BE2C (cell line): ENCODE measurements at regions not wholly inside any gene's neighbourhood (a gene's known extent, or its start where the extent isn't known, plus 50 kb on each side); places are given as distances from the start of the nearest gene placed in this dataset.

Experiments
- DNase-seq: peaks from one replicate; pipeline ENCODE4 v3.0.0-alpha.2; 2020
- H3K27me3 ChIP-seq: fragments of 250-450 bp; sonication (Bioruptor Pico); 2 replicates; pipeline ENCODE4 v1.5.1; 2020; ENCODE audit warnings: mild to moderate bottlenecking
- H3K36me3 ChIP-seq: fragments of 250-450 bp; sonication (Bioruptor Pico); 2 replicates; pipeline ENCODE4 v1.5.1; 2020; ENCODE audit warnings: mild to moderate bottlenecking
- H3K4me1 ChIP-seq: fragments of 250-450 bp; sonication (Bioruptor Pico); 2 replicates; pipeline ENCODE4 v1.5.1; 2020
- H3K4me3 ChIP-seq: 2 replicates; pipeline ENCODE4 v1.5.1; 2011; ENCODE audit warnings: low read depth, low read length
- H3K9me3 ChIP-seq: fragments of 250-450 bp; sonication (Bioruptor Pico); 2 replicates; pipeline ENCODE4 v1.5.1; 2020
- TF ChIP-seq, protein P1 (sequence below): IDR thresholded peaks from 2 replicates; pipeline ENCODE4 v1.5.1; 2012; ENCODE audit warnings: mild to moderate bottlenecking, low read depth, low read length

DNA sequence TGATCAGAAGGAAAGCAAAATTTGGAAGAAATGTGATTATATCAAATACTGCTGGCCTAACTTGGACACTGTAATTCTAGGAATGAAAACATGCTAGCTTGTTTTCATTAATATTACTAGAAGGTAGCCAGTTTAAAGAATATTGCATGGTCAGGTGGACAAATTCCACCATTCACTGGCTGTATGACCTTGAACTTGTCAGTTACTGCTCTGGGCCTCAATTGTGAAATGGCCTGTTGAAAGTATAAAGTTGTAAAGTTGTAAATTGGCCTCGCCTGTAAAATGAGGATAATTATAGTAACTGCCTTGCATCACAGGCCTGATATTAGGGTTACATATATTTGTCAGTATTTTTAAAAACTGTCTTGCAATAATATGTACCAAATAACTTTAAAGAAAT, 398.4 kb upstream of the CHST9 start:
- TF ChIP-seq, protein P1, sequence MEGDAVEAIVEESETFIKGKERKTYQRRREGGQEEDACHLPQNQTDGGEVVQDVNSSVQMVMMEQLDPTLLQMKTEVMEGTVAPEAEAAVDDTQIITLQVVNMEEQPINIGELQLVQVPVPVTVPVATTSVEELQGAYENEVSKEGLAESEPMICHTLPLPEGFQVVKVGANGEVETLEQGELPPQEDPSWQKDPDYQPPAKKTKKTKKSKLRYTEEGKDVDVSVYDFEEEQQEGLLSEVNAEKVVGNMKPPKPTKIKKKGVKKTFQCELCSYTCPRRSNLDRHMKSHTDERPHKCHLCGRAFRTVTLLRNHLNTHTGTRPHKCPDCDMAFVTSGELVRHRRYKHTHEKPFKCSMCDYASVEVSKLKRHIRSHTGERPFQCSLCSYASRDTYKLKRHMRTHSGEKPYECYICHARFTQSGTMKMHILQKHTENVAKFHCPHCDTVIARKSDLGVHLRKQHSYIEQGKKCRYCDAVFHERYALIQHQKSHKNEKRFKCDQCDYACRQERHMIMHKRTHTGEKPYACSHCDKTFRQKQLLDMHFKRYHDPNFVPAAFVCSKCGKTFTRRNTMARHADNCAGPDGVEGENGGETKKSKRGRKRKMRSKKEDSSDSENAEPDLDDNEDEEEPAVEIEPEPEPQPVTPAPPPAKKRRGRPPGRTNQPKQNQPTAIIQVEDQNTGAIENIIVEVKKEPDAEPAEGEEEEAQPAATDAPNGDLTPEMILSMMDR = no peak
- Histone ChIP-seq H3K36me3 (no peaks in the 10 kb centered on the region), H3K27me3 (no peaks in the 10 kb centered on the region), H3K4me3 (no peak overlapping the region), H3K9me3 (no peaks in the 10 kb centered on the region), H3K4me1 (no peaks in the 10 kb centered on the region)
- no peak for DNase-seq

DNA sequence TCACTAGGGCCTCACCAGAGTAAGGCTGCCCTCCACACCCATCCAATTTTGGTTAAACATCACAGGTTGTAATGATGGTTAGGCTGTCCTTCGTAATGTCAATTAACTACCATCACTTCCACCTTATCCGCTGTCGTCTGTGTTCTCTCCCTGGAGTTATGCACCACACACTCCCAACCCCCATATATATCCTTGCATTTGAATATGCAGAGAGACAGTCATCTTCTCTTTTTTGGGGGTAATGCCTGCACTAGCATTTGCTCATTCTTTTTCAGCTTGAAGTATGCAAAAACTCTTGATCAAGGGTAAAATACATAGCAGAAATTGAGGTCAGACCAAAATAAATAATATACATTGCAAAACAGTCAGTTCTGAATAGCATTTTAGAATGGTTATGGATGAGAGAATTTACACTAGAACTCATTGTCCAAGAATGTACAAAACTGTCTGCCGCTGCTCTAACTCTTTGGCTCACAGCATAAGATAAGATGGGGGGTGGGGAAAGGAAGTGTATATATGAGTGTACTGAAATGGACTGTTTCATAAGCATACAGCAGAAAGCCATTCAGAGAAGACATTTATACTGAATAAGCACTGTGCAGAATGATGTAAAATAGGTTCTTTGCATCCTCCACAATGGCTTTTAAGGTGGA, 397.8 kb upstream of the CHST9 start:
- TF ChIP-seq, protein P1 = no peak
- Histone ChIP-seq H3K9me3 (no peaks in the 10 kb centered on the region), H3K27me3 (no peaks in the 10 kb centered on the region), H3K4me3 (no peak overlapping the region), H3K4me1 (no peaks in the 10 kb centered on the region), H3K36me3 (no peaks in the 10 kb centered on the region)
- no peak for DNase-seq

DNA sequence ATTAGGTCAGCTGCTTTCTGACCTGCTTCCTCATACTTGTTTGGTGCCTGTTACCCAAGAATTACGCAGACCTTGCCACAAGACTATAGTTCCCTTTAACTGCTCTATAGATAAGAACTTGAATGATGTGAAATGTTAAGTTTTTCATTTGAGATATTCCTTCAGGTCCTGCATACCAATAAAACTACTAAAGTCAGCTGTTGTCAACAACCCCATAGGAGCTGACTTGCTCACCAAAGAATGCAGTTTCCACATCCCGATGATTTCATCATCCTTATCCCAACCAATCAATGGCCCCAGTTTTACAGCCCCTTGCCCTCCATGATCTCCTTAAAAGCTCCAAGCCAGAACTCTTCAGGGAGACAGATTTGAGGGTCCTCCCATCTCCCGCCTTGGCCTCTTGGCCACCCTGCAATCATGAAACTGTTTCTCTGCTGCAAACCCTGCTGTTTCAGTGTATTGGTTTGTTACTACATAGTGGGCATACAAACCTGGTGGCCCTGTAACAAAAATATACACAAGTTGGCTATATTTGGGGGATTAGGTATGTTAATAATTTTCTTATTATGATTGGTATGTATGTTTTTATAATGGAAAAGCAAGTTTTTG, 396.3 kb upstream of the CHST9 start:
- Histone ChIP-seq H3K36me3 (no peaks in the 10 kb centered on the region), H3K9me3 (no peaks in the 10 kb centered on the region), H3K4me1 (no peaks in the 10 kb centered on the region), H3K4me3 (no peak overlapping the region), H3K27me3 (no peaks in the 10 kb centered on the region)
- no peak for DNase-seq
- TF ChIP-seq, protein P1 = no peak

DNA sequence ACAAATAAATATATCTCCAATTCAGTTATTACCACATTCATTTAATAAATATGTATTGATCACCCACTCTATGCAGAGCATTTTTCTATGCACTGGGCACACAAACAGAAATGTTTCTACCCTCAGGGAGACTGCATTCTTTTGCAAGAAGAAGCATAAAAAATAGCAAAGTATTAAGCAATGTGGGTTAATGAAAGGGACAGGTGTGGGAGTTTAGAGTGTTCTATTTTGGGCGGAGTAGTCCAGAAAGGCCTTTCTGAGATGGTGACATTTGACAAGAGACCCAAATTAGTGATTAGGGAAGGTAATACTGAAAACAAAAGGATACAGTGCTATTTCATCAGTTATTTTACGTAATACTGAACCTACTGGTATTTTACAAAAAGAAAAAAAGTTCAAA, 394.3 kb upstream of the CHST9 start:
- Histone ChIP-seq H3K4me1 (no peaks in the 10 kb centered on the region), H3K36me3 (no peaks in the 10 kb centered on the region), H3K4me3 (no peak overlapping the region), H3K9me3 (no peaks in the 10 kb centered on the region), H3K27me3 (no peaks in the 10 kb centered on the region)
- no peak for DNase-seq
- TF ChIP-seq, protein P1 = no peak

DNA sequence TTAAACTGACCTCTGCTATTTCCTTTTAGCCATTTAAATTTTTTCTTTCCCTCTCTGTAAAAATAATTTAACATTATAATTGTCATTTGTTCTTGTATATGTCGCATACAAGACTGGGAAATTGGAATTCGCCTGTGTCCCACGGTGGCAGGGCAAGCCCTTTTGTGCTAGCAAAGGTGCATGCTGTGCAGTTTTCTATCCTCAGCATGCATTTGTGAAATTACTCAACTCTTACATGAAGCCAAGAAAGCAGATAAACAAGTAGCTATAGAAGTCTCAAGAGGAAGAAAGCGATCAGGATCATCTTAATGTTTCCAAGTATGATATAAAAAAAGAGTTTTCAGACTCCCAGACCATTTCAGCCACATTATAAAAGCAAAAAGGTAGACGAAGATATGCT, 392.6 kb upstream of the CHST9 start:
- Histone ChIP-seq H3K36me3 (no peaks in the 10 kb centered on the region), H3K4me1 (no peaks in the 10 kb centered on the region), H3K4me3 (no peak overlapping the region), H3K9me3 (no peaks in the 10 kb centered on the region), H3K27me3 (no peaks in the 10 kb centered on the region)
- TF ChIP-seq, protein P1 = no peak
- no peak for DNase-seq

DNA sequence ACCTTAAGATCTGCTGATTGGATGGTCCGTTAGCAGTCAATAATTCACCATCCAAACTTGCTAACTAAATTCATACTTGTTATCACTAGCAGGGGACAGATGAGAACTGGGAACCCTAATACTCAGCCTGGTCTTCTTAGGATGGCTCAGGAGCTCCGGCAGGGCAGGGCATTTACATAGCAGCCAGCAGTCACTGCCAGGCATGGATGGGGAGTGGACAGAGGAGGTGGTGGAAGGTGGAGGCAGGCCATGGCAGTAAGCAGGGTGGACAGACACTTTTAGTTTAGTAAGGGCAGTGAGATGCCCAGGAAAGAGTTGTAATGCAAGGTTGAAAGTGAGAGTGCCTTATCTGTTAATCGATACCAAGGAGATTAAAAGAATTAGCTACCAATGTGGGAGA, 392.2 kb upstream of the CHST9 start:
- Histone ChIP-seq H3K9me3 (no peaks in the 10 kb centered on the region), H3K4me3 (no peak overlapping the region), H3K27me3 (no peaks in the 10 kb centered on the region), H3K36me3 (no peaks in the 10 kb centered on the region), H3K4me1 (no peaks in the 10 kb centered on the region)
- TF ChIP-seq, protein P1 = no peak
- no peak for DNase-seq
